H1 (cell line): ENCODE measurements at regions not wholly inside any gene's neighbourhood (a gene's known extent, or its start where the extent isn't known, plus 50 kb on each side); places are given as distances from the start of the nearest gene placed in this dataset.

Experiments used
- CTCF ChIA-PET: fragments of 300-600 bp; sonication (Branson Sonifier 250); formaldehyde crosslinking; loops from one replicate; lab custom pipeline; 2021; ENCODE audit not compliant: partially characterized antibody; lab: Charles Lee
- POLR2A ChIA-PET: fragments of 300-600 bp; sonication (Branson Sonifier 250); formaldehyde crosslinking; loops from one replicate; lab custom pipeline; 2021; ENCODE audit warnings: inconsistent platforms; ENCODE audit not compliant: partially characterized antibody; lab: Charles Lee
- DNase-seq, 2 experiments: peaks; one replicate each; pipeline versions ENCODE4 v3.0.0 to v3.0.0-alpha.2; 2010 to 2022; ENCODE audit warnings: low spot score in 2 of 2, low read depth in 1 of 2, mixed read lengths in 1 of 2
- FAIRE-seq: peaks from 2 replicates; lab custom pipeline; 2011; peaks lifted over from hg19 to GRCh38; lab: Jason Lieb, UNC
- H2AFZ ChIP-seq: 2 replicates; pipeline ENCODE4 v1.8.1; 2012; ENCODE audit warnings: low read length, inconsistent platforms
- H2AK5ac ChIP-seq: 2 replicates; pipeline ENCODE4 v1.6.1; 2013; ENCODE audit warnings: low read depth, low read length
- H2BK120ac ChIP-seq: replicated peaks from 2 replicates; pipeline ENCODE3; 2013; ENCODE audit warnings: low read depth, low read length, inconsistent platforms
- H2BK12ac ChIP-seq: 2 replicates; pipeline ENCODE4 v1.6.1; 2013; ENCODE audit warnings: low read depth, low read length
- H2BK15ac ChIP-seq: 2 replicates; pipeline ENCODE4 v1.6.1; 2013; ENCODE audit warnings: low read length
- H2BK20ac ChIP-seq: 2 replicates; pipeline ENCODE4 v1.6.1; 2013; ENCODE audit warnings: low read length
- H2BK5ac ChIP-seq: 2 replicates; pipeline ENCODE4 v1.6.1; 2013; ENCODE audit warnings: low read depth, low read length
- H3K14ac ChIP-seq: 2 replicates; pipeline ENCODE4 v1.6.1; 2013; ENCODE audit warnings: inconsistent platforms; ENCODE audit not compliant: insufficient read length
- H3K18ac ChIP-seq: 2 replicates; pipeline ENCODE4 v1.6.1; 2013; ENCODE audit warnings: low read length; ENCODE audit errors: extremely low read depth
- H3K23ac ChIP-seq: 2 replicates; pipeline ENCODE4 v1.6.1; 2013; ENCODE audit warnings: inconsistent platforms; ENCODE audit not compliant: insufficient read length
- H3K23me2 ChIP-seq: 2 replicates; pipeline ENCODE4 v1.6.1; 2013; ENCODE audit warnings: low read depth, low read length
- H3K27ac ChIP-seq: 2 replicates; pipeline ENCODE4 v1.6.1; 2011; ENCODE audit warnings: low read depth, low read length, inconsistent platforms
- H3K27me3 ChIP-seq, 4 experiments: replicated peaks in 1 of 4; 1 replicate in 1 of 4; 2 replicates in 3 of 4; pipeline versions ENCODE4 v1.6.1 to v1.8.1; 2011 to 2013; ENCODE audit warnings: low read length in 3 of 4, mild to moderate bottlenecking in 3 of 4, inconsistent platforms in 2 of 4, mixed read lengths in 2 of 4, moderate library complexity in 1 of 4; ENCODE audit not compliant: control insufficient read depth in 3 of 4, insufficient read depth in 3 of 4; ENCODE audit errors: extremely low read depth in 1 of 4
- H3K36me3 ChIP-seq, 4 experiments: 2 replicates each; pipeline versions ENCODE4 v1.6.1 to v1.8.1; 2011 to 2013; ENCODE audit warnings: mild to moderate bottlenecking in 4 of 4, low read length in 3 of 4, moderate library complexity in 2 of 4, control low read depth in 1 of 4, inconsistent platforms in 1 of 4; ENCODE audit not compliant: insufficient read depth in 4 of 4, control insufficient read depth in 2 of 4
- H3K4ac ChIP-seq: replicated peaks from 2 replicates; pipeline ENCODE3; 2013; ENCODE audit warnings: low read length, low read depth, mixed read lengths, inconsistent platforms; ENCODE audit not compliant: insufficient read length
- H3K4me1 ChIP-seq, 4 experiments: replicated peaks in 1 of 4; 1 replicate in 1 of 4; 2 replicates in 3 of 4; pipeline versions ENCODE4 v1.6.1 to v1.8.1; 2011 to 2013; ENCODE audit warnings: low read length in 3 of 4, inconsistent platforms in 2 of 4, mixed read lengths in 1 of 4; ENCODE audit not compliant: insufficient read depth in 4 of 4, control insufficient read depth in 3 of 4
- H3K4me2 ChIP-seq, 2 experiments: 2 replicates each; pipeline versions ENCODE4 v1.6.1 to v1.8.1; 2011 to 2013; ENCODE audit warnings: low read depth in 2 of 2, low read length in 2 of 2, control low read depth in 1 of 2, inconsistent platforms in 1 of 2, mild to moderate bottlenecking in 1 of 2; ENCODE audit not compliant: insufficient read depth in 1 of 2
- H3K4me3 ChIP-seq, 4 experiments: fragments of 200-600, 300-600 bp in 1 of 4; sonication (generic), shearing (Covaris generic), sonication (Bioruptor Twin) in 1 of 4; 2 replicates each; pipeline versions ENCODE4 v1.5.1 to v1.8.1; 2011 to 2016; ENCODE audit warnings: low read length in 4 of 4, low read depth in 3 of 4, control low read depth in 2 of 4, inconsistent platforms in 2 of 4, mild to moderate bottlenecking in 2 of 4, mixed read lengths in 1 of 4, moderate library complexity in 1 of 4; ENCODE audit not compliant: insufficient read depth in 2 of 4; ENCODE audit errors: extremely low read depth in 1 of 4
- H3K56ac ChIP-seq: replicated peaks from 2 replicates; pipeline ENCODE3; 2013; ENCODE audit warnings: low read depth, mild to moderate bottlenecking, mixed read lengths, low read length, inconsistent platforms; ENCODE audit not compliant: insufficient read length
- H3K79me1 ChIP-seq: 2 replicates; pipeline ENCODE4 v1.6.1; 2013; ENCODE audit warnings: low read depth, low read length, control low read depth
- H3K79me2 ChIP-seq, 2 experiments: 2 replicates each; pipeline versions ENCODE4 v1.6.1 to v1.8.1; 2012 to 2013; ENCODE audit warnings: low read length in 2 of 2, mild to moderate bottlenecking in 2 of 2, inconsistent platforms in 1 of 2; ENCODE audit not compliant: insufficient read depth in 2 of 2, control insufficient read depth in 1 of 2
- H3K9ac ChIP-seq, 4 experiments: replicated peaks in 1 of 4; 1 replicate in 1 of 4; 2 replicates in 3 of 4; pipeline versions ENCODE4 v1.6.1 to v1.8.1; 2011 to 2013; ENCODE audit warnings: low read depth in 3 of 4, low read length in 3 of 4, control low read depth in 2 of 4, mild to moderate bottlenecking in 2 of 4, moderate library complexity in 2 of 4, inconsistent platforms in 1 of 4; ENCODE audit errors: extremely low read depth in 1 of 4
- H3K9me3 ChIP-seq, 2 experiments: 2 replicates each; pipeline versions ENCODE4 v1.6.1 to v1.8.1; 2012 to 2013; ENCODE audit warnings: mild to moderate bottlenecking in 2 of 2, moderate library complexity in 2 of 2, control low read depth in 1 of 2, inconsistent platforms in 1 of 2, low read depth in 1 of 2, low read length in 1 of 2, mixed read lengths in 1 of 2; ENCODE audit not compliant: insufficient read depth in 2 of 2
- H4K20me1 ChIP-seq, 2 experiments: replicated peaks in 1 of 2; 2 replicates each; pipeline versions ENCODE3 to v1.8.1; 2011 to 2013; ENCODE audit warnings: inconsistent platforms in 2 of 2, low read length in 2 of 2, mild to moderate bottlenecking in 1 of 2; ENCODE audit not compliant: insufficient read depth in 2 of 2, control insufficient read depth in 1 of 2
- H4K5ac ChIP-seq: 2 replicates; pipeline ENCODE4 v1.6.1; 2013; ENCODE audit warnings: low read length, low read depth, mixed read lengths, inconsistent platforms; ENCODE audit not compliant: insufficient read length
- H4K8ac ChIP-seq: 2 replicates; pipeline ENCODE4 v1.8.0; 2013; ENCODE audit warnings: mild to moderate bottlenecking, moderate library complexity, low read length, inconsistent platforms; ENCODE audit not compliant: insufficient read depth; ENCODE audit errors: extremely low read depth
- H4K91ac ChIP-seq: replicated peaks from 2 replicates; pipeline ENCODE3; 2013; ENCODE audit warnings: low read length, mixed read lengths, inconsistent platforms; ENCODE audit not compliant: insufficient read length
- CREB1 ChIP-seq: IDR thresholded peaks from 2 replicates; pipeline ENCODE4 v1.6.1; 2012; ENCODE audit warnings: inconsistent platforms
- FOSL1 ChIP-seq: IDR thresholded peaks from 2 replicates; pipeline ENCODE4 v1.6.1; 2011; ENCODE audit warnings: mild to moderate bottlenecking, low read depth, low read length, moderate library complexity; ENCODE audit not compliant: insufficient read depth
- GTF2F1 ChIP-seq: IDR thresholded peaks from 2 replicates; pipeline ENCODE4 v1.6.1; 2012; ENCODE audit warnings: low read depth, low read length, improper control_type of control experiment, borderline replicate concordance
- KDM1A ChIP-seq: fragments of 200-600, 300-600 bp; sonication (generic); IDR thresholded peaks from 2 replicates; pipeline ENCODE4 v1.7.1; 2016; ENCODE audit warnings: mild to moderate bottlenecking, low read length, borderline replicate concordance
- KDM4A ChIP-seq: IDR thresholded peaks from one replicate; pipeline ENCODE4 v1.7.1; 2012; ENCODE audit warnings: low read depth, mild to moderate bottlenecking, moderate library complexity, low read length, inconsistent platforms; ENCODE audit not compliant: severe bottlenecking
- NRF1 ChIP-seq: IDR thresholded peaks from 2 replicates; pipeline ENCODE4 v1.6.1; 2011; ENCODE audit warnings: mild to moderate bottlenecking, low read depth, low read length, improper control_type of control experiment
- RBBP5 ChIP-seq: IDR thresholded peaks from 2 replicates; pipeline ENCODE4 v1.7.1; 2012; ENCODE audit warnings: low read depth, mild to moderate bottlenecking, inconsistent platforms, low read length, moderate library complexity, borderline replicate concordance
- TAF1 ChIP-seq: IDR thresholded peaks from 2 replicates; pipeline ENCODE4 v1.6.1; 2011; ENCODE audit warnings: mild to moderate bottlenecking, low read depth, low read length
- TEAD4 ChIP-seq: IDR thresholded peaks from 2 replicates; pipeline ENCODE4 v1.6.1; 2012; ENCODE audit warnings: low read depth, low read length, inconsistent platforms, mixed read lengths
- ZNF274 ChIP-seq: IDR thresholded peaks from 2 replicates; pipeline ENCODE4 v1.7.0; 2012; ENCODE audit warnings: low read length, borderline replicate concordance; ENCODE audit errors: extremely low read depth
- WGBS, 2 experiments: shearing (Covaris generic) in 1 of 2; methylation state at CpG; one replicate each; pipeline versions ENCODE4 v1.1.6 to v1.1.7; 2013 to 2015; ENCODE audit warnings: low lambda C conversion rate in 2 of 2, mixed read lengths in 2 of 2, inconsistent platforms in 1 of 2, low coverage in 1 of 2, missing lambda C conversion rate in 1 of 2; ENCODE audit not compliant: insufficient replicate concordance in 2 of 2, insufficient coverage in 1 of 2, insufficient read length in 1 of 2; ENCODE audit errors: extremely low coverage in 1 of 2, missing lambda C conversion rate in 1 of 2; 5-methylcytosine and 5-hydroxymethylcytosine counted together
- TF ChIP-seq, protein P1 (sequence below): IDR thresholded peaks from 2 replicates; pipeline ENCODE4 v1.6.1; 2011; ENCODE audit warnings: low read length, improper control_type of control experiment

DNA sequence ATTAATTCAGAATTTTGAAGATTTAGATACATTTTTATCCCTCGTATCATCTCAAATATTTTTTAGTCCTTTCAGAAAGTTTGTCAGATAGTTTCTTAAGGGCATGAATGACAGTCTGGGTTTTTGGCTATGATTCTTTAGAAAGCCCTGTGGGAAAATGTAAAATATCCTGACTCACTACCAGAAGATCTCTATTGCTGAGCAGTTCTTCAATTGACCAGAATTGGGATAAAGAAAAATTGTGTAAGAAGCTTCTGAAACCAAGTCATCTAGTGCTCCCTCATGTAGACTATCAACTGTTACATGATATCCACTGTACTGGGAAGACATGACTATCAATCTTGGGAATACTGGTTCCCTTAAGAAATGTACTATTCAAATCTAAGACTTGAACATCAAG, 608.3 kb upstream of the CHRM3 start:
- Histone ChIP-seq H3K4me2 (no peak overlapping the region), H3K14ac (no peak overlapping the region), H3K27ac (no peak overlapping the region), H3K56ac (no peak overlapping the region), H3K4me3 (no peak overlapping the region), H3K23ac (no peak overlapping the region), H4K5ac (no peak overlapping the region), H3K36me3 (no peaks in the 10 kb centered on the region), H4K20me1 (no peaks in the 10 kb centered on the region), H2BK15ac (no peak overlapping the region), H3K27me3 (no peaks in the 10 kb centered on the region), H4K8ac (no peak overlapping the region), H2AK5ac (no peak overlapping the region), H3K18ac (no peak overlapping the region), H3K23me2 (no peaks in the 10 kb centered on the region), H2BK120ac (no peak overlapping the region), H3K79me2 (no peaks in the 10 kb centered on the region), H2BK12ac (no peak overlapping the region), H4K91ac (no peak overlapping the region), H3K4me1 (no peaks in the 10 kb centered on the region), H2BK20ac (no peak overlapping the region), H3K79me1 (no peaks in the 10 kb centered on the region), H2BK5ac (no peak overlapping the region), H2AFZ (no peak overlapping the region), H3K9me3 (no peaks in the 10 kb centered on the region), H3K4ac (no peak overlapping the region), H3K9ac (no peak overlapping the region)
- TF ChIP-seq KDM4A: no peak
- TF ChIP-seq NRF1: no peak
- no peak for TF ChIP-seq ZNF274
- no peak for TF ChIP-seq RBBP5
- no peak for TF ChIP-seq TEAD4
- no peak for TF ChIP-seq FOSL1
- no peak for TF ChIP-seq CREB1
- TF ChIP-seq KDM1A: no peak
- TF ChIP-seq GTF2F1: no peak
- TF ChIP-seq, protein P1, sequence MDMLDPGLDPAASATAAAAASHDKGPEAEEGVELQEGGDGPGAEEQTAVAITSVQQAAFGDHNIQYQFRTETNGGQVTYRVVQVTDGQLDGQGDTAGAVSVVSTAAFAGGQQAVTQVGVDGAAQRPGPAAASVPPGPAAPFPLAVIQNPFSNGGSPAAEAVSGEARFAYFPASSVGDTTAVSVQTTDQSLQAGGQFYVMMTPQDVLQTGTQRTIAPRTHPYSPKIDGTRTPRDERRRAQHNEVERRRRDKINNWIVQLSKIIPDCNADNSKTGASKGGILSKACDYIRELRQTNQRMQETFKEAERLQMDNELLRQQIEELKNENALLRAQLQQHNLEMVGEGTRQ: no peak
- TF ChIP-seq TAF1: no peak
- DNase-seq (no peak), FAIRE-seq (no peak)
- CTCF ChIA-PET: no interaction called here
- POLR2A ChIA-PET: no interaction called here
- WGBS, 2 experiments: 100% methylated on average over 1 of the region's 1 CpG; no CpG with 5 or more reads in 1 of the 2 experiments
